GM21717 (cell line): ENCODE measurements at regions not wholly inside any gene's neighbourhood (a gene's known extent, or its start where the extent isn't known, plus 50 kb on each side); places are given as distances from the start of the nearest gene placed in this dataset.
"Not testable (repeated sequence)": the region's sequence is repeated elsewhere in the genome, so short reads cannot be mapped to it uniquely, and the experiment has no call there.

Experiments used
- ATAC-seq: cut with Tn5 transposase; IDR thresholded peaks from one replicate; pipeline ENCODE4 v1.9.1; 2021; ENCODE audit warnings: mild to moderate bottlenecking, moderate library complexity; ENCODE audit not compliant: unreplicated experiment

GRCh38 chr6:125586605-125587004 lies 162.8 kb upstream of the HEY2 start:
- ATAC-seq = no peak

GRCh38 chr6:125587666-125588632 lies 161.5 kb upstream of the HEY2 start:
- no peak for ATAC-seq

- not testable (repeated sequence) for ATAC-seq
These were observed 157.6 kb upstream of the HEY2 start for GRCh38 chr6:125591796-125592195.

DNA sequence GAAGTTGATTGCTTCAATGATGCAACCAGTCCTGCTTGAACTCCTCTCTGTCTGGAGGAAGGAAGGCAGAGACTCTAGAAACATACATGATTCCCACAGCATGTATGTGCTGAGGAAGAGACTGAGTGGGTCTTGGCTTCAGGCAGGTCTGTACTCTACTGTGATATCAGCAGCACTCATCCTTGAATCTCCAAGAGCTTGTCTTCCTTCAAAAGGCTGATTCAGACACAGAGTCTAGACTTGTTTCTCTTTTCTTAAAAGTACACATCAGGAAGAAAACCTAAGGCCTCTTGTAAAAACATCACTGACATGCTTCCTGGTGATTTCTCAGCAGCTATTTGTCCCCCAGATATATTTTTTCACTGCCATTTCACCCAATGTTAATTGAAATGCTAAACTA lies 155.7 kb upstream of the HEY2 start:
- ATAC-seq = no peak

- no peak for ATAC-seq
These were observed 153.4 kb upstream of the HEY2 start for GRCh38 chr6:125596020-125596419.

- peak; percentile 55 for ATAC-seq
These were observed 151.8 kb upstream of the HEY2 start for GRCh38 chr6:125597411-125598253.

- no peak for ATAC-seq
These were observed 151.0 kb upstream of the HEY2 start for GRCh38 chr6:125598422-125598821.

DNA sequence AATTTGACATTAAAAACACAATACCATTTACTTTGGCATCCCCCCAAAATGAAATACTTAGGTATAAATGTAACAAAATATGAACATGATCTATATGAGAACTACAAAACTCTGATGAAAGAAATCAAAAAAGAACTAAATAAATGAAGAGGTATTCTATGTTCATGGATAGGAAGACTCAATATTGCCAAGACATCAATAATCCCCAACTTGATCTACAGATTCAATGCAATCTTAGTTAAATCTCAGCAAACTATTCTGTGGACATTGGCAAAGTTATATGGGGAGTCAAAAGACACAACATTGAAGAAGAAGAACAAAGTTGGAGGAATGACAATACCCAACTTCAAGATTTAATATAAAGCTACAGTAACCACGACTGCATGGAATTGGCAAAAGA lies 145.2 kb upstream of the HEY2 start:
- ATAC-seq = no peak

DNA sequence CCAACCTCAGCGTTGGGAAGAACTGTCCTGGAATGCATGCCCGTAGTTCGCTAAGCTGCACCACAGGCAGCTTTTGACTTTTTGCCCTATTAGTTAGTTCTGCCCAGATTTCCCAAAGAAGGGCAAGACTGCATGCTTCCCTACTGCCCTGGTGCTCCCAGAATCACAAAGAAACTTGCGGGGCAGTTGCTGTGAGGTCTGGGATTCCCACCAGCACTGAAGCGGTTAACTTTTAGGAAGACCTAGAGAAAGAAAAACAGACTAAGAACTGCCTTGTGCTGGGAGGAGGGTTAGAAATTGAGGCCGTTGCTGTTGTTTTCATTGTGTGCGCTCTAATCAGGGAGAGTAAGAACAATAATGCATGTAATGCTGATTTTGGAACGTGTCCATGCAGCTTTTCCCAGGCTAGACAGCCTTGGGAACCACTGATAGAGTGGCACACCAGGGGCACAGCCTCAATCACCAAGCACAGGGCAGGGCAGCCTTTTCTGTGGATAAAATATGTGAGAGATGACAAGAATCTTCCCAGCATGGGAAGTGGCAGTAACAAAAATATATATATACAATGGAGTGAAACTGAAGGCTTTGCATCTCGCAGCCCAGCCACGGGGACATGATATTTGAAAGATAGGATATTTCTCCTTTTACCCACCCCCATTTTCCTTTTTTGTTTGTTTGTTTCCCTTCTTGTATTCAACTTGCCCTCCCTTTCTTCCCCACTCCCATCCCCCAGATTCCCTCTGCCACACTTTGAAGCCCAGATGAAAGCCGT lies 137.7 kb upstream of the HEY2 start:
- ATAC-seq = no peak

DNA sequence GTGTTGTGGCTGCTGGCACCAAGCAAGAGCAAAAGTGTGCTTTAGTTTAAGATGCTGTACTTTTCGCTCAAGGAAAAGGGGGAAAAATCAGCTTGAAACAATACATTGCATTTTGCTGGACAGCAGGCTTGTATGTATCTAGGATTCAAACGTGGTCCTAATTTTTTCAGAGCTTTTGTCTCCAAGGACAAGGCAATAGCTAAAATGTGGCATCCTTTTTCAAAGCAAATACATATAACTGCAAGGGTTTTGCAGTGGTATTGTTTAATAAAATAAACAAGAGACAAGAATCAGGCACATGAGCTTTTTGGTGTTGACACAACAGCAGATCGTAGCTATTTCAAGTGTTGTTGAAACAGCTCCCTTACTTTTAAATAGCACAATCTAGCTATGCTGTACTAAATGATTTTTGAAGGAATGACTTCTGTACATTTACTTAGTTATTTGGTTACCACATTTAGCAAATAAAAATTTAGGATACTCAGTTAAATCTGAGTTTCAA lies 137.0 kb upstream of the HEY2 start:
- no peak for ATAC-seq

DNA sequence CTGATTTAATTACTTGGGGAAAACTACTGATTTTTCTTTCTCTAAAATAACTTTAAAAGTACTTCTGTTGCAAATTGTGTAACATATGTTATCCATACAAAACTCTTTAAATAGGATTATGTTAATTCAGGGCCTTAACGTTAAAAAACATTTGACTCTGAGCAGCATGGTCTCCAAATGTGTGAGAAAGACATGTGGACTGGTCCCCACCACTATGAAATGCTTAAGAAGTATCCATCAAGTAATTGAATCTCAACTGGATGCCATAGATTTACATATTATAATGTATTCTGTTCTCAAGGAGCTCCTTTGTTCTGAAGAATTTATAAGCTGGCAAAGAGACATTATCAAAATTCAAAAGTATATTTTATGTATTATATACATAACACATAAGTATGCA lies 130.8 kb upstream of the HEY2 start:
- ATAC-seq = no peak

DNA sequence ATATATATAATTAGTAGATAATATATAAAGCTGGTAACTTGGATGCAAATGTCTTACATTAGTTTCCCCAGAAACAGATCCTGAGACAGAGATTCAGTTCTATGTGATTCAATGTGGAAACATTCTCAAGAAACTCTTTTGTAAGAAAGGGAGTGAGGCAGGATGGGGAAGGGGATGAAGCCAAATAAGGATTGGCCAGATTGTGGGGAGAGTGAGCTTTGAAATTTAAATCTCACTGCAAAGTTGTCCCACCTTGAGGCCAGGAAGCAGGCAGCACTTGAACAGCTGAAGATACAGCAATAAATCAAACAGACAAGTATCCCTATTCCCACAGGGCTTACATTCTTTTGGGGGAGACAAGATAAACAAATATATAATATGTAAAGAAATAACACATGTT lies 126.3 kb upstream of the HEY2 start:
- no peak for ATAC-seq

GRCh38 chr6:125631165-125631564 lies 118.3 kb upstream of the HEY2 start:
- ATAC-seq = no peak

DNA sequence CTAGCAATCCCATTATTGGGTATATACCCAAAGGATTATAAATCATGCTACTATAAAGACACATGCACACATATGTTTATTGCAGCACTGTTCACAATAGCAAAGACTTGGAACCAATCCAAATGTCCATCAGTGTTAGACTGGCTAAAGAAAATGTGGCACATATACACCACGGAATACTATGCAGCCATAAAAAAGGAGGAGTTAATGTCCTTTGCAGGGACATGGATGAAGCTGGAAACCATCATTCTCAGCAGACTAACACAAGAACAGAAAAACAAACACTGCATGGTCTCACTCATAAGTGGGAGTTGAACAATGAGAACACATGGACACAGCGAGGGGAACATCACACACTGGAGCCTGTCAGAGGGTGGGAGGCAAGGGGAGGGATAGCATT lies 113.4 kb upstream of the HEY2 start:
- ATAC-seq = not testable (repeated sequence)

GRCh38 chr6:125636671-125637070 lies 112.8 kb upstream of the HEY2 start:
- ATAC-seq = no peak

- no peak for ATAC-seq
These were observed 112.2 kb upstream of the HEY2 start for GRCh38 chr6:125637207-125637606.

DNA sequence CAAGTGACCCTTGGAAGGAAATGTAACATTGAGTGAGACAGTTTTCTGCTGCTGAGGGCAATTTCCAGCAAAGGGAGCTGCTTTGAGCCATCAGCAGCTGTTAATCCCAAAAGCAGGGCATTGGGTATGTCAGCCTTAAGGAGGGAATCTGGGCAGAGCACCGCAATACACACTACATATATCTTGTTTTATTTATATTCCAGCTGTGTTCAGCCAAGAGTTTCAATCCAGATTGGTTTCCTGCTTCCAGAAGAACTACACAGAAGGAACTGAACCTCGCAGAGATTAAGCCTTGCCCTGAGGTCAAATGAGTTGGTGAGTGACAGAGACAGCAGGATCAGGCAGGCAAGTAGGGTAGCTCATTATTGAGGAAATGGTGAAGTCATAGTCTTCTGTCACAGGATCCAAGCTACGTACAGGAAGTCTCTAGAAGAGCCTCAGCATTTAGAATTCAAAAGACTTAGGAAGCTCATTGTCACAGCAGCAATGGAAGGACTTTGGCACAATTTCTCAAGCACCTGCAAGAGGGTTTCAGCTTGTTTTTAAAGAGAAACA lies 109.9 kb upstream of the HEY2 start:
- ATAC-seq = no peak

- ATAC-seq = no peak
These were observed 108.8 kb upstream of the HEY2 start for GRCh38 chr6:125640441-125641150.

- not testable (repeated sequence) for ATAC-seq
These were observed 105.3 kb upstream of the HEY2 start for GRCh38 chr6:125643967-125644661.
